ENCODE measurements at regions not wholly inside any gene's neighbourhood (a gene's known extent, or its start where the extent isn't known, plus 50 kb on each side); places are given as distances from the start of the nearest gene placed in this dataset.

DNA sequence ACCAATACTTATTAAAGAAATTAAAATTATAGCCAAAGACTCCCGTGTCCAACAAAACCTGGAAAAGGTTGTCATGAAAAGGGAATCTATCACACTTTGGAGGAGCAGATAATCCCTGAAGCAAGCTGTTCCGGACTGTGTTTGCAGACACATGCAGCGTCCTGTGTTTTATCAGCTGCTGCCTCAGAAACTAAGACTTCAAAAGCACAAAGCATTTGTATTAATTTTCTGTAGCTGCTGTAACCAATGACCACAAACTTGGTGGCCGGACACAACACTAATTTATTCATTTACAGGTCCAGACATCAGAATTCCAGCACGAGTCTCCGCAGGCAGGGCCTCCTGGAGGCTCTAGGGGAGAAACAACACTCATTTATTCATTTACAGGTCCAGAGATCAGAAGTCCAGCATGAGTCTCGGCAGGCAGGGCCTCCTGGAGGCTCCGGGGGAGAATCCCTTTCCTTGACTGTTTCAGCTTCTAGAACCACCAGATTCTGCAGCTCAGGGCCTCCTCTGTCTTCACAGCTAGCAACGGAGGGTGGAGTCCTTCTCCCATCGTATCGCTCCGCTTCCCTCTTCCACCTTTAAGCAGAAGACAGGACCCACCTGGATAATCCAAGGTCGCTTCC is 465.3 kb downstream of the BRD1 start:
- ATAC-seq, result no peak
- no peaks in the 10 kb centered on the region for H3K4me1 ChIP-seq

DNA sequence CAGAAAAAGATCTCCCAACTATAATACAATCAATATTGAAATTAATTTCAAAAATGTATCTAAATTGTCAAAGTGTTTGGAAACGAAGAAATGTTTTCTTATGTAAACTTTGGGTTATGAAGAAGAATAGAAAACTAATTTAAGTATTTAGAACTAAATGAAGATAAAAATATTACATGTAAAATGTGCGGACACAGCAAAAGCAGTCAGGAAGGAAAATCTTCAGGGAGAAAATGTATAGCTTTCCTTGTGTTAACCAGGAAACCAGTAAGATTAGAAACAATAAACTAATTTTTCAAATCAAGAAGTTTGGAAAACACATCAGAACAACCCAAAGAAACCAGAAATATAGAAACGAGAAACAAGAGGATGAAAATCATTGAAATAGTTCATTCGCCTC is 466.5 kb downstream of the BRD1 start:
- ATAC-seq (no peak), DNase-seq (no peak)
- H3K4me1 ChIP-seq, result no peaks in the 10 kb centered on the region
- H3K27me3 ChIP-seq, result peaks cover 0 to 56% of the 10 kb centered on the region in 2 donors
- intact Hi-C loops (cut with DNase I), result no loop called here
- TF ChIP-seq, protein P1, sequence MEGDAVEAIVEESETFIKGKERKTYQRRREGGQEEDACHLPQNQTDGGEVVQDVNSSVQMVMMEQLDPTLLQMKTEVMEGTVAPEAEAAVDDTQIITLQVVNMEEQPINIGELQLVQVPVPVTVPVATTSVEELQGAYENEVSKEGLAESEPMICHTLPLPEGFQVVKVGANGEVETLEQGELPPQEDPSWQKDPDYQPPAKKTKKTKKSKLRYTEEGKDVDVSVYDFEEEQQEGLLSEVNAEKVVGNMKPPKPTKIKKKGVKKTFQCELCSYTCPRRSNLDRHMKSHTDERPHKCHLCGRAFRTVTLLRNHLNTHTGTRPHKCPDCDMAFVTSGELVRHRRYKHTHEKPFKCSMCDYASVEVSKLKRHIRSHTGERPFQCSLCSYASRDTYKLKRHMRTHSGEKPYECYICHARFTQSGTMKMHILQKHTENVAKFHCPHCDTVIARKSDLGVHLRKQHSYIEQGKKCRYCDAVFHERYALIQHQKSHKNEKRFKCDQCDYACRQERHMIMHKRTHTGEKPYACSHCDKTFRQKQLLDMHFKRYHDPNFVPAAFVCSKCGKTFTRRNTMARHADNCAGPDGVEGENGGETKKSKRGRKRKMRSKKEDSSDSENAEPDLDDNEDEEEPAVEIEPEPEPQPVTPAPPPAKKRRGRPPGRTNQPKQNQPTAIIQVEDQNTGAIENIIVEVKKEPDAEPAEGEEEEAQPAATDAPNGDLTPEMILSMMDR (IDR thresholded peaks at IDR 0.05), result no peak
- H3K36me3 ChIP-seq, result no peaks in the 10 kb centered on the region
- H3K9me3 ChIP-seq, result peaks cover 0 to 2% of the 10 kb centered on the region in 2 donors
- H3K4me3 ChIP-seq, result no peak overlapping the region
- no peak overlapping the region for H3K27ac ChIP-seq

More for the DNA sequence above, 465.3 kb downstream of the BRD1 start:
- H3K27ac ChIP-seq, result no peak overlapping the region
- H3K27me3 ChIP-seq, result peaks cover 0 to 49% of the 10 kb centered on the region in 2 donors
- TF ChIP-seq, protein P1 (IDR thresholded peaks at IDR 0.05), result no peak
- H3K9me3 ChIP-seq, result peaks cover 0 to 2% of the 10 kb centered on the region in 2 donors
- intact Hi-C loops (cut with DNase I), result no loop called here
- no peak for DNase-seq
- H3K4me3 ChIP-seq, result no peak overlapping the region
- H3K36me3 ChIP-seq, result no peaks in the 10 kb centered on the region

DNA sequence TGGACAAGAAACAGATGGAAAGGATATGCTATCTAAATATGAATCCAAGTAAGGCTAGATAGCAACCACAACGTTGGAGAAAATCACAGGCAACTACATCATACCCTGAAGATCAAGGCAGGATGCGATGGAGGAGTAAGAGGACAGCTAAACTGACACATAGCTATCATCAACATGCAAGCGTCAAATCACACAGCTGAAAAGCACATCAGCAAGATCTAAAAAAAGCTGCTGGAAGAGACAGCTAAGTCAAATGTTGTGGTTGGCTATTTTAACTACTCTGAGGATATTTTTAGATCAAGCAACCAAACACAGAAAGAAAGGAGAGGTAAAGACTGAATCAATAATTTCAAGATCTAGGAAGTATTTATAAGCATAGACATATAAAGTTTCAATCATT is 466.9 kb downstream of the BRD1 start:
- ATAC-seq (no peak), DNase-seq (no peak)
- no peaks in the 10 kb centered on the region for H3K4me1 ChIP-seq
- intact Hi-C loops (cut with DNase I), result no loop called here
- peaks cover 0 to 56% of the 10 kb centered on the region in 2 donors for H3K27me3 ChIP-seq
- no peak overlapping the region for H3K4me3 ChIP-seq
- TF ChIP-seq, protein P1 (IDR thresholded peaks at IDR 0.05), result no peak
- no peak overlapping the region for H3K27ac ChIP-seq
- no peaks in the 10 kb centered on the region for H3K36me3 ChIP-seq
- peaks cover 0 to 2% of the 10 kb centered on the region in 2 donors for H3K9me3 ChIP-seq

DNA sequence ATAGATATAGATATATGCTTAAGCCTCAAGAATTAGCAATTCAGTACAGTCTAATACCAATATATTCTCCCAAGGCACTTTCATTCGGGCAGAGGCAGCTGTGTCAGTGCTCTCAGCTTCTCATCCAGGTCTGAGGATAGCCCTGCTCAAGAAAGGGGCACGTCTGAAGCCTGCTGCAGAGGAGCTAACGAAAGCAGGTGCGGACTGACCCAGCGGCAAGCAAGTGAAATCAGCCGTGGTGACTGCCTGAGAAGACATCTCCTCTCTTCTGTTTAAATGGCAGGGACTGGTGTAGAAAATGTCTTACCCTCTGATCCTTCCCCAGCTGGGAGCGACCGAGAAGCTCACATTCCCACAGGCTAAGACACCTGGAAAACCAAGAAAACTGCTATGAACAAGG is 468.6 kb downstream of the BRD1 start:
- Histone ChIP-seq H3K27ac (no peak overlapping the region), H3K4me1 (no peaks in the 10 kb centered on the region), H3K36me3 (no peaks in the 10 kb centered on the region), H3K9me3 (peaks cover 0 to 2% of the 10 kb centered on the region in 2 donors), H3K27me3 (peaks cover 0 to 58% of the 10 kb centered on the region in 2 donors), H3K4me3 (no peak overlapping the region)
- no peak for ATAC-seq
- intact Hi-C loops (cut with DNase I), result no loop called here
- TF ChIP-seq, protein P1 (IDR thresholded peaks at IDR 0.05), result no peak
- no peak for DNase-seq

DNA sequence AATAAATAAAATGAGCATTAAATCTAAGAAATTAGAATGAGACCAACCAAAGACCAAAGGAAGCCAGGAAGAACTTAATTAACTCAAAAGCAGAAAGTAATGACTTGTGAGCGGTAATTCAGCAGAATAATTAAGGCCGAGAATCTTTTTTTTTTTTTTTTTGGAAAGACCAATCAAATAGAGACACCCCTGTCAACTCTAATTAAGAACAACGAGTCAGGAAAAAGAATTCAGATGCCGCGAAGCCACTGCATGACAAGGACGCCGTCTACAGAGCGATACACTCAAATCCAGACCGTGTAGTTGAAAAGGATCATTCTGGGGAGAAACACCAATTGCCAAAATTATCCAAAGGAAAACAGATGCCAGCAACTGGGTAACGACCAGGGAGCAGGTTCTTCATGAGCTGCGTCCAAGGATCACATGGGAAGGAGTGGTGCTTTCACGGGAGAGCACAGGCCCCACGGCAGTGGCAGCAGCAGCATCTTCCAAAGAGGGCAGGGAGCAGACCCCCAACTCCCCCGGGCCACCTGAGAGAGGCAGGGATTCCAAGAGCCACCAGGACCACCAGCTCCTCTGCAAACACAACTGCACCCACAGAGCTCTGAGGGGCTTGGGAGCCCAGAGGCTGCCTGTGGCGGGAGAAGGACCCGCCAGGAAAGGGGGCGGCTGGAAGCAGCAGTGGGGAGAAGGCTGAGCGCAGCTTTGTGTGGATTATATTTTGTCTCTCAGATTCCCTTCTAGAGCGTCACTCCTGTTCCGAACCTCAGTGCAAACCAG is 469.8 kb downstream of the BRD1 start:
- Histone ChIP-seq H3K4me1 (no peaks in the 10 kb centered on the region), H3K27me3 (peaks cover 0 to 70% of the 10 kb centered on the region in 2 donors), H3K27ac (no peak overlapping the region), H3K4me3 (no peak overlapping the region), H3K36me3 (no peaks in the 10 kb centered on the region), H3K9me3 (no peaks in the 10 kb centered on the region)
- no peak for DNase-seq
- no peak for ATAC-seq
- TF ChIP-seq, protein P1 (IDR thresholded peaks at IDR 0.05), result no peak
- intact Hi-C loops (cut with DNase I), result no loop called here

Data from left lung (tissue), 4 donors.